Gastrocnemius medialis (tissue), 4 donors: ENCODE measurements at regions not wholly inside any gene's neighbourhood (a gene's known extent, or its start where the extent isn't known, plus 50 kb on each side); places are given as distances from the start of the nearest gene placed in this dataset.

ENCODE experiments used
- POLR2A ChIP-seq, 2 donors: fragments of 450-650 bp; IDR thresholded peaks; one replicate each; pipeline ENCODE4 v1.6.1; 2017; ENCODE audit warnings: antibody characterized with exemption in 2 of 2, mild to moderate bottlenecking in 2 of 2, moderate library complexity in 2 of 2
- TF ChIP-seq, protein P1 (sequence below), 5 experiments: fragments of 450-650 bp in 3 of 5; fragments of 200-600 bp in 2 of 5; sonication (generic) in 2 of 5; IDR thresholded peaks in 4 of 5; conservative IDR thresholded peaks in 1 of 5; 1 replicate in 4 of 5; 2 replicates in 1 of 5; pipeline ENCODE4 v1.5.1; 2016 to 2019; ENCODE audit warnings: antibody characterized with exemption in 5 of 5, mild to moderate bottlenecking in 3 of 5, moderate library complexity in 3 of 5

DNA sequence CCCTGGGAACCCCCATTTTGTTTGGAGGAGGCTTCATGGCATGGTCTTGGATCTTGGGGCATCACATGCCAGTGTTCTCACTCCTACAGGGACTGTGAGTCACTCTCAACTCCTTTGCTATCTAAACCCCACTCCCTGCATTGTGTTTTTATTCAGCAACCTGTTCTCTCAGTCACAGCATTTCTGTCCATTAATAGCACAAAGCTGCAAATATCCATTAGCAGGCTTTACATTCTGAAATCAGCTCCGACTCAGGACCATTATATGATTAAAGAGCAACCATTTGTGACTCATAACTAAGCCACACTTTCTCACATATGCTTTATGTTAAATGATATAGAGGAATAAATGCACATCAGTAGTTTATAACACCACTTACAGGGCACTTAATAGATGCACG, 462.1 kb upstream of the BRINP1 start:
- TF ChIP-seq, protein P1, sequence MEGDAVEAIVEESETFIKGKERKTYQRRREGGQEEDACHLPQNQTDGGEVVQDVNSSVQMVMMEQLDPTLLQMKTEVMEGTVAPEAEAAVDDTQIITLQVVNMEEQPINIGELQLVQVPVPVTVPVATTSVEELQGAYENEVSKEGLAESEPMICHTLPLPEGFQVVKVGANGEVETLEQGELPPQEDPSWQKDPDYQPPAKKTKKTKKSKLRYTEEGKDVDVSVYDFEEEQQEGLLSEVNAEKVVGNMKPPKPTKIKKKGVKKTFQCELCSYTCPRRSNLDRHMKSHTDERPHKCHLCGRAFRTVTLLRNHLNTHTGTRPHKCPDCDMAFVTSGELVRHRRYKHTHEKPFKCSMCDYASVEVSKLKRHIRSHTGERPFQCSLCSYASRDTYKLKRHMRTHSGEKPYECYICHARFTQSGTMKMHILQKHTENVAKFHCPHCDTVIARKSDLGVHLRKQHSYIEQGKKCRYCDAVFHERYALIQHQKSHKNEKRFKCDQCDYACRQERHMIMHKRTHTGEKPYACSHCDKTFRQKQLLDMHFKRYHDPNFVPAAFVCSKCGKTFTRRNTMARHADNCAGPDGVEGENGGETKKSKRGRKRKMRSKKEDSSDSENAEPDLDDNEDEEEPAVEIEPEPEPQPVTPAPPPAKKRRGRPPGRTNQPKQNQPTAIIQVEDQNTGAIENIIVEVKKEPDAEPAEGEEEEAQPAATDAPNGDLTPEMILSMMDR (IDR thresholded peaks at IDR 0.05 in 4 of 5, conservative IDR thresholded peaks at IDR 0.05 in 1 of 5) = no peak
- TF ChIP-seq POLR2A (IDR thresholded peaks at IDR 0.05) = no peak
